GM21825 (cell line): ENCODE measurements at regions not wholly inside any gene's neighbourhood (a gene's known extent, or its start where the extent isn't known, plus 50 kb on each side); places are given as distances from the start of the nearest gene placed in this dataset.
"Not testable (repeated sequence)": the region's sequence is repeated elsewhere in the genome, so short reads cannot be mapped to it uniquely, and the experiment has no call there.

Source experiments
- ATAC-seq: cut with Tn5 transposase; IDR thresholded peaks from one replicate; pipeline ENCODE4 v1.9.1; 2021; ENCODE audit warnings: mild to moderate bottlenecking, moderate library complexity; ENCODE audit not compliant: unreplicated experiment

GRCh38 chr16:86878236-86879080 lies 300.1 kb downstream of the FOXL1 start:
- no peak for ATAC-seq

DNA sequence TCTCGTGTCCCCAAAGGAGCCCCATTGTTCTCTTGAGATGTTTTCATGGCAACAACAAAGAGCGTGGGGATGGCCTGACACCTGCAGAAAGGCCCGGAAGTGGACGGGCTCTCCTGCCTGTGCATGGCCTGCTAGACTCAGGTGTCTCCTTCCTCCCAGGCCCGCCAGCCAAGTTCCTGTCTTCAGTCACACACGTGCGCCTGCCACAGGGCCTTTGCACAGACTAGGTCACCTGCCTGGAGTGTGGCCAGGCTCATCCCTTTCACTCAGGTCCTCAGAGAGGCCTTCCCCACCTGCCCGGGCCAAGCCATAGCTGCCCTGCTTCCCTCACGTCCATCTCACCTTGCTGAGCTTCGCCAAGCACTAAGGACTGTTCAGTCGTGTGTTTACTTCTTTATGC lies 300.9 kb downstream of the FOXL1 start:
- no peak for ATAC-seq

DNA sequence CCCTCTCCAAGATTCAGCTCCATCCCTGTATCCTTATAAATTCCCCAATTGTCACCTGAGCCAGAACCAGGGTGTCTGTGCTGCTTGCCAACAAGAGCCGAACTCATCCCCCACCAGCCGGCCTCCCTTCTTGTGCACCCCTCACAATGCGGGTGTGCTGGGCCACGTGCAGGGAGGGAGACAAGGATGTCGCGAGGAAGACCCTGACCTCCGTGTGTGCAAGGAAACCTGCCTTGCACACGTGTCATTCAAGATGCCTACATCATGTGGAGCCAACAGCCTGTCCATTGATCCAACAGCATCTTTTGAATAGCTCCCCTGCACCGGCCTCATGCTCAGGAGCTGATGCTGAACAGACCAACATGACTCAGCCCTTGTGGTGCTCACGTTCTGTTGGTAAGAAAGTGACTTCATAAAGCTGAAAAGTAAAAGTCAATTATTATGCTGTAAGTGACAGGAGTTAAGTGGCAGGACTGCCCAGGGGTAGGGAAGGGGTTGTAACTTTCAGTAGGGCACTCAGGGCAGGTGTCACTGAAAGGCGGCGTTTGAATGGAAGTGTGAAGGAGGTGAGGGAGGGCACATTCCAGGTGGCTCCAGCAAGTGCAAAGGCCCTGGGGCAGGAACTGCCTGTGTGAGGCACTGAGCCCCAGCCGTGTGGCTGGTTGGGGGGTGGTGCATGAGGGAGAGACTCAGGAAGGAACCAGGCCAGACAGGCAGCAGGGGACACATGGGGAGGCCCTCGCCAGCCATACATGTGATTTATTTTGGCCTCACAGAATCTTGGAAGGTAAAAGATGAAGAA lies 302.2 kb downstream of the FOXL1 start:
- no peak for ATAC-seq

DNA sequence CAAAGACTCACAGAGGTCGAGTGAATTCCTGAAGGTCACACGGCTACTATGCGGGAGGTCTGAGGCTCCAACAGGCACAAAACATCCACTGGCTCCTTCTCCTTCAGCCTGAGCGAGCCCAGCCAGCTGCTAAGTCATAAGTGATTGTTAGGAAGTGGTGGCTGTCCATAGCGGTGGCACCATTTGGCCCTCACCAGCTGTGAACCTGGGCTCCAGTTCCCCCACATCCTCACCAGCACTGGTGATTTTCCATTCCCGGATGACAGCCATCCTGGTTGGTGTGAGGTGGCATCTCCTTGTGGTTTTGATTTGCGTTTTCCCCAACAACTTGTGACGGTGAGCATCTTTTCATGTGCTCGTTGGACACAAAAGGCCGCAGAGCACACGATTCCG lies 302.8 kb downstream of the FOXL1 start:
- no peak for ATAC-seq

- no peak for ATAC-seq
These were observed 303.5 kb downstream of the FOXL1 start for GRCh38 chr16:86881861-86882273.

- ATAC-seq, result no peak
These were observed 304.4 kb downstream of the FOXL1 start for GRCh38 chr16:86882586-86883280.

DNA sequence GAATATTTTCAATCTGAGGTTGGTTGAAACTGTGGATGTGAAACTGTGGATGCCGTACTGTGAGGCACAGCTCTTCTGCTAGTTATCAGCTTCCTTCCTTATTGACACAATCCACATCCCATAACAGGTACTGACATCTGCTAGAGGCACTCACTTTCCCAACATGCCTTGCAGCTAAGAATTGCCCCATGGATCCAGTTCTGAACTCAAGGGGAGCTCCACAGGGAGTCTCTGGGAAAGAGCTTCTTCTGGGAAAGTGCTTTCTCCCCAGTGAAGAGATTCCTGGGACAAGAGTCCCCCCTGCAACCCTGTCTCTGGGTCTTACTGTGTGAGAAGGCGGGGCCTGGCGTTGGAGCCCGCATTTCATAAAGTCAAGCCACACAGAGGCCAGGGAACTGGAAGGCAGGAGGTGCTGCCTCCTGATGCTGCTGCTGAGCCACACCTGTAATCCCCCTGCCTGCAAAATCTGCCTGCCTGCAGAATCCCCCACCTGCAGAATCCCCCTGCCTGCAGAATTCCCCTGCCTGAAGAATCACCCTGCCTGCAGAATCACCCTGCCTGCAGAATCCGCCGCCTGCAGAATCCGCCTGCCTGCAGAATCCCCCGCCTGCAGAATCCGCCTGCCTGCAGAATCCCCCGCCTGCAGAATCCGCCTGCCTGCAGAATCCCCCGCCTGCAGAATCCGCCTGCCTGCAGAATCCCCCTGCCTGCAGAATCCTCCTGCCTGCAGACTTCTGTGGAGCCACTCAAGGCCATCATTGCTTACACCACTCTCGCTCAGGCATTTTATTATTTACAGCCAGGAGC lies 305.4 kb downstream of the FOXL1 start:
- ATAC-seq, result no peak

GRCh38 chr16:86884390-86884650 lies 306.0 kb downstream of the FOXL1 start:
- ATAC-seq, result no peak

DNA sequence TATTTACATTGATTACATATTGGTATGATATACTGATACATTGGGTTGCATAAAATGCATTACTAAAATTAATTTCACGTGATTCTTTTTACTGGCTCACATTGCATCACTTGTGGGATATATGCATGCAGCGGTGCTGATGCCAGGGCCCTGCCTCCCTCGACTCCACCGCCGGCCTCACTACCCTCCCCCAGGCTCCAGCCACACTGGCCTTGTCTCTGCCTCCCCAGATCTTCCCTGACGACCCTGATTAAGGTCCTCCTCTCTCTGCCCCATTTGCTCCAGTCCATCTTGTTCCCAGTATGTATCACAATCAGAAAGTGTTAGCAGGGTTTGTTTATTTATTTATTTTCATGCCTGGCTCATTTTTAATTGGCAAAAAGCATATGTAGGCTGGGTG lies 306.8 kb downstream of the FOXL1 start:
- no peak for ATAC-seq

GRCh38 chr16:86886651-86887050 lies 308.3 kb downstream of the FOXL1 start:
- no peak for ATAC-seq

GRCh38 chr16:86887416-86887815 lies 309.1 kb downstream of the FOXL1 start:
- no peak for ATAC-seq

- ATAC-seq, result no peak
These were observed 310.1 kb downstream of the FOXL1 start for GRCh38 chr16:86888231-86889053.

GRCh38 chr16:86889054-86889366 lies 310.7 kb downstream of the FOXL1 start:
- ATAC-seq, result not testable (repeated sequence)

GRCh38 chr16:86889974-86890373 lies 311.6 kb downstream of the FOXL1 start:
- ATAC-seq, result no peak

GRCh38 chr16:86891121-86891520 lies 312.8 kb downstream of the FOXL1 start:
- ATAC-seq, result no peak

- no peak for ATAC-seq
These were observed 313.3 kb downstream of the FOXL1 start for GRCh38 chr16:86891631-86892030.

DNA sequence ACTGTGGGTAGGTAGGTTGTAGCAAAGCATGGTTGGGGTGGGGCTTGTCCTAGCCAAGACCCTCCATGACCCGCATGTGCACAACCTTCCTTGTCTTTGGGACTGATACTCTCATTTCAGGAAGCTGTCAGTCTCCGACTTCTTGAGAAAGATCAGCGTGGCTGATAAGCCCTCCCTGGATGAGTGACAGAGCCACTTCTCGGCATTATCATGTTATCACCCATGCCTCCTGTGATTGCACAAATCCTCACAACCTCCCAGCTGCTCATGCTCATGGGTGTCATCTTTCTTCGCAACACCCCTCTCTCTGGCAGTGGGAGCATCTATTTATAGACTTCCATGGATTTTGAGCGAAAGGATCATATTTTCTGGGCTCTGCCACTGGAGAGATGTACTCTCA lies 314.2 kb downstream of the FOXL1 start:
- ATAC-seq, result no peak

DNA sequence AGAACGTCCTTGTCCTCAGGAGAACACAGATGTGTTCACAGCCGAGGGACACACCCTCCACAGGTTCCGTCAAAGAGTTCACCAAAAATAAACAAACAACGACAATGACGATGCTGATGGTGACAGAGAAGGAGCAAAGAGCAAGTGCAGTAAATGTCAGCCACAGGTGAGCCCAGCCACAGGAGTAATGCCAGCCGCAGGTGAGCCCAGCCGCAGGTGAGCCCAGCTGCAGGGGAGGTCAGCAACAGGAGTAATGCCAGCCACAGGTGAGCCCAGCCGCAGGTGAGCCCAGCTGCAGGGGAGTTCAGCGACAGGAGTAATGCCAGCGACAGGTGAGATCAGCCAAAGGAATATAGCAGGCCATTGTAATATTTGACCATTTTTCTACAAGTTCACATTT lies 315.2 kb downstream of the FOXL1 start:
- no peak for ATAC-seq

GRCh38 chr16:86894029-86894567 lies 315.7 kb downstream of the FOXL1 start:
- no peak for ATAC-seq

DNA sequence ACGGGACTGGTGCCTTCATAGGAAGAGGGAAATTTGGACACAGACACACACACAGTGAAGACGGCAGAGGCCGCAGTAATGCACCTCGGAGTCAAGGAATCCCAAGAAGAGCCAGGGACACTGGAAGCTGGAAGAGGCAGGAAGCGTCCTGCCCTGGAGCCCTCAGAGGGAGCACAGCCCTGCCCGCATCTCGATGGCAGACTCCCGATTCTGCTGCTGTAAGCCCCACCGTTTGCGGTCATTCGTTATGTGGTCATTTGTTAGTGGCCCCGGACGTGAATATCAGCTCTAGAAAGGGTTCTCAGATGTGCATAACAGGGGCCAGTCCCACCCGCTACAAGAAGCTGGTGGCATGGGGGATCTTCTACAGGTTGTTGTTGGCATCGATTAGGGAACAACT lies 316.6 kb downstream of the FOXL1 start:
- ATAC-seq, result no peak
